OCI-LY7 (cell line): ENCODE measurements at regions not wholly inside any gene's neighbourhood (a gene's known extent, or its start where the extent isn't known, plus 50 kb on each side); places are given as distances from the start of the nearest gene placed in this dataset.

Experiments used
- BruUV-seq: library from RNA; stranded (reverse); fragments of 400-500 nt; replicated peaks from 2 replicates; lab custom pipeline; 2021; lab: Mats Ljungman, UMichigan
- CTCF ChIA-PET: fragments of 300-600 bp; sonication (Branson Sonifier 250); formaldehyde crosslinking; loops from one replicate; lab custom pipeline; 2022; ENCODE audit warnings: antibody characterized with exemption; ENCODE audit not compliant: unreplicated experiment; lab: Charles Lee
- POLR2A ChIA-PET: fragments of 300-600 bp; sonication (Branson Sonifier 250); formaldehyde crosslinking; loops from one replicate; lab custom pipeline; 2022; ENCODE audit warnings: antibody characterized with exemption; lab: Charles Lee
- DNase-seq: peaks from one replicate; pipeline ENCODE4 v3.0.0-alpha.2; 2015; ENCODE audit warnings: low spot score
- H2AFZ ChIP-seq: fragments of 200-600 bp; sonication (generic), shearing (Covaris generic); 2 replicates; pipeline ENCODE4 v1.6.1; 2014; ENCODE audit warnings: mild to moderate bottlenecking, antibody characterized with exemption, low read length, moderate library complexity
- H3K27ac ChIP-seq: fragments of 200-600 bp; sonication (generic); 2 replicates; pipeline ENCODE4 v1.5.1; 2014; ENCODE audit warnings: mixed run types, low read depth, mild to moderate bottlenecking, moderate library complexity, low read length, inconsistent platforms; ENCODE audit not compliant: poor library complexity, severe bottlenecking
- H3K36me3 ChIP-seq: fragments of 200-600 bp; sonication (generic); 2 replicates; pipeline ENCODE4 v1.6.1; 2014; ENCODE audit warnings: mild to moderate bottlenecking, antibody characterized with exemption, low read length, moderate library complexity, mixed read lengths; ENCODE audit not compliant: insufficient read depth
- H3K4me1 ChIP-seq: fragments of 200-600 bp; sonication (generic); 2 replicates; pipeline ENCODE4 v1.5.1; 2014; ENCODE audit warnings: mild to moderate bottlenecking, low read length; ENCODE audit not compliant: insufficient read depth, poor library complexity, severe bottlenecking
- H3K4me2 ChIP-seq: fragments of 200-600 bp; sonication (generic); 2 replicates; pipeline ENCODE4 v1.6.1; 2014; ENCODE audit warnings: mild to moderate bottlenecking, low read length
- H3K4me3 ChIP-seq: fragments of 200-600 bp; sonication (generic); 2 replicates; pipeline ENCODE4 v1.5.1; 2014; ENCODE audit warnings: mild to moderate bottlenecking, low read depth, low read length; ENCODE audit not compliant: poor library complexity, severe bottlenecking
- H3K79me2 ChIP-seq: fragments of 200-600 bp; sonication (generic); 2 replicates; pipeline ENCODE4 v1.6.1; 2016; ENCODE audit warnings: low read depth, mild to moderate bottlenecking, low read length, moderate library complexity, mixed read lengths; ENCODE audit not compliant: insufficient read depth
- H3K9me2 ChIP-seq: fragments of 200-600 bp; sonication (generic); 2 replicates; pipeline ENCODE4 v1.6.1; 2016; ENCODE audit warnings: mild to moderate bottlenecking, low read length, mixed read lengths; ENCODE audit not compliant: insufficient read depth
- H3K9me3 ChIP-seq: fragments of 200-600 bp; sonication (generic); 2 replicates; pipeline ENCODE4 v1.6.1; 2014; ENCODE audit warnings: mild to moderate bottlenecking, mixed run types, low read length, mixed read lengths
- H4K20me1 ChIP-seq: fragments of 200-600 bp; sonication (generic); 2 replicates; pipeline ENCODE4 v1.6.1; 2014; ENCODE audit warnings: mild to moderate bottlenecking, antibody characterized with exemption, low read length, moderate library complexity, mixed read lengths; ENCODE audit not compliant: insufficient read depth
- CTCF ChIP-seq: fragments of 200-600 bp; sonication (generic); conservative IDR thresholded peaks from 2 replicates; pipeline ENCODE4 v1.5.1; 2014; ENCODE audit warnings: mild to moderate bottlenecking, antibody characterized with exemption, low read length, moderate library complexity, mixed read lengths
- EZH2phosphoT487 ChIP-seq: fragments of 200-600 bp; sonication (generic); IDR thresholded peaks from 2 replicates; pipeline ENCODE4 v1.6.1; 2018; ENCODE audit warnings: low read depth, borderline replicate concordance, mild to moderate bottlenecking, mixed run types, antibody characterized with exemption, low read length, moderate library complexity, mixed read lengths
- intact Hi-C: fragments of 100-400 bp; cut with micrococcal nuclease; formaldehyde crosslinking; loops from one replicate; pipeline ENCODE4 v1.10.0; 2022; ENCODE audit not compliant: unreplicated experiment

GRCh38 chrX:99887918-99888317 is 522.2 kb downstream of the PCDH19 start:
- H3K4me1 ChIP-seq = no peaks in the 10 kb centered on the region
- no peaks in the 10 kb centered on the region for H4K20me1 ChIP-seq
- intact Hi-C loops = no loop called here
- no peak for DNase-seq
- TF ChIP-seq EZH2phosphoT487 (no peak), CTCF (no peak)
- POLR2A ChIA-PET = no interaction called here
- H3K9me3 ChIP-seq = no peaks in the 10 kb centered on the region
- no peaks in the 10 kb centered on the region for H3K9me2 ChIP-seq
- no peak overlapping the region for H2AFZ ChIP-seq
- no peak overlapping the region for H3K4me2 ChIP-seq
- CTCF ChIA-PET = no interaction called here
- no peak overlapping the region for H3K27ac ChIP-seq
- no peaks in the 10 kb centered on the region for H3K36me3 ChIP-seq
- BruUV-seq = no TSS peak
- H3K4me3 ChIP-seq = no peak overlapping the region
- H3K79me2 ChIP-seq = no peaks in the 10 kb centered on the region

- DNase-seq = no peak
- TF ChIP-seq EZH2phosphoT487 (no peak), CTCF (0 out of 2 replicates have a peak, but pooled peaks have one; percentile 24)
- H3K4me2 ChIP-seq = no peak overlapping the region
- no peak overlapping the region for H3K4me3 ChIP-seq
- no peak overlapping the region for H3K27ac ChIP-seq
- POLR2A ChIA-PET = no interaction called here
- H2AFZ ChIP-seq = no peak overlapping the region
- no peaks in the 10 kb centered on the region for H3K9me2 ChIP-seq
- intact Hi-C loops = no loop called here
- H3K9me3 ChIP-seq = no peaks in the 10 kb centered on the region
- CTCF ChIA-PET = no interaction called here
- BruUV-seq = no TSS peak
- no peaks in the 10 kb centered on the region for H3K36me3 ChIP-seq
- H3K4me1 ChIP-seq = no peaks in the 10 kb centered on the region
- no peaks in the 10 kb centered on the region for H4K20me1 ChIP-seq
- H3K79me2 ChIP-seq = no peaks in the 10 kb centered on the region
These were observed 552.6 kb downstream of the PCDH19 start for GRCh38 chrX:99857455-99857854.

GRCh38 chrX:99833821-99834220 is 576.3 kb downstream of the PCDH19 start:
- intact Hi-C loops = no loop called here
- Histone ChIP-seq H3K4me1 (no peaks in the 10 kb centered on the region), H3K4me3 (no peak overlapping the region), H3K9me2 (no peaks in the 10 kb centered on the region), H3K9me3 (no peaks in the 10 kb centered on the region), H3K4me2 (no peak overlapping the region), H2AFZ (no peak overlapping the region), H3K36me3 (no peaks in the 10 kb centered on the region), H4K20me1 (no peaks in the 10 kb centered on the region), H3K27ac (no peak overlapping the region), H3K79me2 (no peaks in the 10 kb centered on the region)
- CTCF ChIA-PET = no interaction called here
- no peak for TF ChIP-seq CTCF
- no peak for TF ChIP-seq EZH2phosphoT487
- BruUV-seq = no TSS peak
- POLR2A ChIA-PET = no interaction called here
- no peak for DNase-seq
